Ishikawa (cell line): ENCODE measurements at regions not wholly inside any gene's neighbourhood (a gene's known extent, or its start where the extent isn't known, plus 50 kb on each side); places are given as distances from the start of the nearest gene placed in this dataset.
A peak's percentile ranks its signal among the peaks of the same experiment; 100 is the strongest.
"Not testable (repeated sequence)": the region's sequence is repeated elsewhere in the genome, so short reads cannot be mapped to it uniquely, and the experiment has no call there.

Experiments used
- CREB1 ChIP-seq: IDR thresholded peaks from 2 replicates; pipeline ENCODE4 v1.6.1; 2012; ENCODE audit warnings: low read depth
- EGR1 ChIP-seq: IDR thresholded peaks from 2 replicates; pipeline ENCODE4 v1.6.1; 2012
- EP300 ChIP-seq: IDR thresholded peaks from 2 replicates; pipeline ENCODE4 v1.6.1; 2012; ENCODE audit warnings: borderline replicate concordance
- FOXM1 ChIP-seq: IDR thresholded peaks from 2 replicates; pipeline ENCODE4 v1.6.1; 2012; ENCODE audit warnings: low read depth, borderline replicate concordance
- NFIC ChIP-seq: IDR thresholded peaks from 2 replicates; pipeline ENCODE4 v1.6.1; 2012
- RAD21 ChIP-seq: IDR thresholded peaks from 2 replicates; pipeline ENCODE4 v1.6.1; 2012; ENCODE audit warnings: low read depth
- TAF1 ChIP-seq: IDR thresholded peaks from 2 replicates; pipeline ENCODE4 v1.6.1; 2012; ENCODE audit warnings: low read depth, mild to moderate bottlenecking
- TCF12 ChIP-seq: IDR thresholded peaks from 2 replicates; pipeline ENCODE4 v1.6.1; 2012; ENCODE audit warnings: low read depth
- YY1 ChIP-seq: IDR thresholded peaks from 2 replicates; pipeline ENCODE4 v1.6.1; 2012; ENCODE audit warnings: low read depth
- ZBTB7A ChIP-seq: IDR thresholded peaks from 2 replicates; pipeline ENCODE4 v1.6.1; 2012; ENCODE audit warnings: low read depth
- TF ChIP-seq, protein P1 (sequence below): IDR thresholded peaks from 2 replicates; pipeline ENCODE4 v1.6.1; 2012
- TF ChIP-seq, protein P2 (sequence below): IDR thresholded peaks from 2 replicates; pipeline ENCODE4 v1.6.1; 2012; ENCODE audit warnings: low read depth, mild to moderate bottlenecking
- TF ChIP-seq, protein P3 (sequence below): IDR thresholded peaks from 2 replicates; pipeline ENCODE4 v1.6.1; 2012

DNA sequence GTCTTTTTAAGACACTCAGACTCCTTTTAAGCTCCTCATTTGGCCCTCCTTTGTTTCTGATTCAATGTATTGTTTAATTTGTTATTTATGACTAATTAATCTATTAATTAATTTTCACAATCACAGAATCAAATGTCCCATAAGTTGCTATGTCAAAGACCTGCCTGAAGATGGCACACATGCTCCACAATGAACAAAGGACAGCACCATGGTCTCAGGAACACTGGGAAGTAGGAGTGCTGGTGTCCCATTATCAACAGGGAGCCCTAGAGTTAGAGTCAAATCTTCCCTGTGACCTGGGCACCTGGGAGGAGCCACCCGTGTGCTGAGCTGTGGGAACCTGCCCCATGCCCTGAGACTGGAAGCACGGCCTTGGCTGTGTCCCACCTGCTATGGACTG is 1164.3 kb downstream of the RPIA start:
- TF ChIP-seq EP300, TAF1, CREB1, EGR1, FOXM1, ZBTB7A, NFIC, YY1, TCF12: not testable (repeated sequence)
- TF ChIP-seq, protein P1, sequence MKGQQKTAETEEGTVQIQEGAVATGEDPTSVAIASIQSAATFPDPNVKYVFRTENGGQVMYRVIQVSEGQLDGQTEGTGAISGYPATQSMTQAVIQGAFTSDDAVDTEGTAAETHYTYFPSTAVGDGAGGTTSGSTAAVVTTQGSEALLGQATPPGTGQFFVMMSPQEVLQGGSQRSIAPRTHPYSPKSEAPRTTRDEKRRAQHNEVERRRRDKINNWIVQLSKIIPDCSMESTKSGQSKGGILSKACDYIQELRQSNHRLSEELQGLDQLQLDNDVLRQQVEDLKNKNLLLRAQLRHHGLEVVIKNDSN = not testable (repeated sequence)
- TF ChIP-seq RAD21 = peak; percentile 23; the same call in 1 of the 2 replicates
- TF ChIP-seq, protein P2, sequence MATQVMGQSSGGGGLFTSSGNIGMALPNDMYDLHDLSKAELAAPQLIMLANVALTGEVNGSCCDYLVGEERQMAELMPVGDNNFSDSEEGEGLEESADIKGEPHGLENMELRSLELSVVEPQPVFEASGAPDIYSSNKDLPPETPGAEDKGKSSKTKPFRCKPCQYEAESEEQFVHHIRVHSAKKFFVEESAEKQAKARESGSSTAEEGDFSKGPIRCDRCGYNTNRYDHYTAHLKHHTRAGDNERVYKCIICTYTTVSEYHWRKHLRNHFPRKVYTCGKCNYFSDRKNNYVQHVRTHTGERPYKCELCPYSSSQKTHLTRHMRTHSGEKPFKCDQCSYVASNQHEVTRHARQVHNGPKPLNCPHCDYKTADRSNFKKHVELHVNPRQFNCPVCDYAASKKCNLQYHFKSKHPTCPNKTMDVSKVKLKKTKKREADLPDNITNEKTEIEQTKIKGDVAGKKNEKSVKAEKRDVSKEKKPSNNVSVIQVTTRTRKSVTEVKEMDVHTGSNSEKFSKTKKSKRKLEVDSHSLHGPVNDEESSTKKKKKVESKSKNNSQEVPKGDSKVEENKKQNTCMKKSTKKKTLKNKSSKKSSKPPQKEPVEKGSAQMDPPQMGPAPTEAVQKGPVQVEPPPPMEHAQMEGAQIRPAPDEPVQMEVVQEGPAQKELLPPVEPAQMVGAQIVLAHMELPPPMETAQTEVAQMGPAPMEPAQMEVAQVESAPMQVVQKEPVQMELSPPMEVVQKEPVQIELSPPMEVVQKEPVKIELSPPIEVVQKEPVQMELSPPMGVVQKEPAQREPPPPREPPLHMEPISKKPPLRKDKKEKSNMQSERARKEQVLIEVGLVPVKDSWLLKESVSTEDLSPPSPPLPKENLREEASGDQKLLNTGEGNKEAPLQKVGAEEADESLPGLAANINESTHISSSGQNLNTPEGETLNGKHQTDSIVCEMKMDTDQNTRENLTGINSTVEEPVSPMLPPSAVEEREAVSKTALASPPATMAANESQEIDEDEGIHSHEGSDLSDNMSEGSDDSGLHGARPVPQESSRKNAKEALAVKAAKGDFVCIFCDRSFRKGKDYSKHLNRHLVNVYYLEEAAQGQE = not testable (repeated sequence)
- TF ChIP-seq, protein P3, sequence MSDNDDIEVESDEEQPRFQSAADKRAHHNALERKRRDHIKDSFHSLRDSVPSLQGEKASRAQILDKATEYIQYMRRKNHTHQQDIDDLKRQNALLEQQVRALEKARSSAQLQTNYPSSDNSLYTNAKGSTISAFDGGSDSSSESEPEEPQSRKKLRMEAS = not testable (repeated sequence)
